ENCODE measurements at regions not wholly inside any gene's neighbourhood (a gene's known extent, or its start where the extent isn't known, plus 50 kb on each side); places are given as distances from the start of the nearest gene placed in this dataset.

GRCh38 chr2:8457699-8458502 lies 224.0 kb upstream of the ID2 start:
- Histone ChIP-seq H3K4me2 (replicated peaks; ENCODE audit: extremely low read depth, low read length, poor library complexity, severe bottlenecking) (peak overlapping the region; percentile 74), H3K27ac (ENCODE audit: low read depth in 1 of 2, low read length in 2 of 2) (no peak overlapping the region), H3K9me3 (replicated peaks in 1 of 2; ENCODE audit: control insufficient read depth in 1 of 2, insufficient read depth in 1 of 2, low read length in 2 of 2) (no peaks in the 10 kb centered on the region), H3K79me2 (ENCODE audit: insufficient read depth, low read length) (no peaks in the 10 kb centered on the region), H2AFZ (ENCODE audit: insufficient read depth, low read depth, low read length, poor library complexity, severe bottlenecking) (peak overlapping the region; percentile 45), H3K36me3 (replicated peaks in 1 of 2; ENCODE audit: control insufficient read depth in 1 of 2, insufficient read depth in 2 of 2, low read length in 2 of 2) (no peaks in the 10 kb centered on the region), H3K27me3 (ENCODE audit: control insufficient read depth in 2 of 2, insufficient read depth in 2 of 2, low read length in 2 of 2) (peaks cover 7 to 18% of the 10 kb centered on the region in 2 donors), H4K20me1 (ENCODE audit: insufficient read depth, low read length) (no peaks in the 10 kb centered on the region), H3K4me1 (ENCODE audit: control insufficient read depth in 1 of 2, insufficient read depth in 2 of 2, low read length in 2 of 2) (peaks cover 13 to 25% of the 10 kb centered on the region in 2 donors), H3K9ac (ENCODE audit: insufficient read depth, low read length, poor library complexity, severe bottlenecking) (no peak overlapping the region), H3K4me3 (replicated peaks in 1 of 3; ENCODE audit: low read depth in 2 of 3, low read length in 3 of 3) (peak overlapping the region in 1 of 3 experiments; percentile 67)
- peaks cover 29 to 46% (median 44%) of the 10 kb centered on the region in 3 donors for H3K27me3 Mint-ChIP-seq (ENCODE audit: low read depth in 3 of 3)
- H3K4me1 Mint-ChIP-seq, result peaks cover 26% of the 10 kb centered on the region
- peak overlapping the region; percentile 66 to 91 for H3K4me3 Mint-ChIP-seq
- intact Hi-C loops (cut with micrococcal nuclease), result no loop called here
- peak overlapping the region in 1 of 7 donors; percentile 37 for H3K27ac Mint-ChIP-seq
- no peak for DNase-seq
- H3K9me3 Mint-ChIP-seq, result peaks cover 0 to 4% (median 2%) of the 10 kb centered on the region in 7 donors
- peaks cover 0 to 4% of the 10 kb centered on the region in 2 donors for H3K36me3 Mint-ChIP-seq
- TF ChIP-seq CTCF (IDR thresholded peaks at IDR 0.05), result no peak
- WGBS (ENCODE audit: insufficient coverage), result 0% methylated on average over 1 of the region's 19 CpGs

GRCh38 chr2:8458503-8459459 lies 223.1 kb upstream of the ID2 start:
- Histone ChIP-seq H3K27me3 (ENCODE audit: control insufficient read depth in 2 of 2, insufficient read depth in 2 of 2, low read length in 2 of 2) (peaks cover 7 to 18% of the 10 kb centered on the region in 2 donors), H3K27ac (ENCODE audit: low read depth in 1 of 2, low read length in 2 of 2) (no peak overlapping the region), H4K20me1 (ENCODE audit: insufficient read depth, low read length) (no peaks in the 10 kb centered on the region), H3K4me3 (replicated peaks in 1 of 3; ENCODE audit: low read depth in 2 of 3, low read length in 3 of 3) (no peak overlapping the region), H3K9me3 (replicated peaks in 1 of 2; ENCODE audit: control insufficient read depth in 1 of 2, insufficient read depth in 1 of 2, low read length in 2 of 2) (no peaks in the 10 kb centered on the region), H3K4me1 (ENCODE audit: control insufficient read depth in 1 of 2, insufficient read depth in 2 of 2, low read length in 2 of 2) (peaks cover 13 to 25% of the 10 kb centered on the region in 2 donors), H3K79me2 (ENCODE audit: insufficient read depth, low read length) (no peaks in the 10 kb centered on the region), H2AFZ (ENCODE audit: insufficient read depth, low read depth, low read length, poor library complexity, severe bottlenecking) (no peak overlapping the region), H3K36me3 (replicated peaks in 1 of 2; ENCODE audit: control insufficient read depth in 1 of 2, insufficient read depth in 2 of 2, low read length in 2 of 2) (no peaks in the 10 kb centered on the region), H3K9ac (ENCODE audit: insufficient read depth, low read length, poor library complexity, severe bottlenecking) (no peak overlapping the region), H3K4me2 (replicated peaks; ENCODE audit: extremely low read depth, low read length, poor library complexity, severe bottlenecking) (no peak overlapping the region)
- peaks cover 0 to 4% of the 10 kb centered on the region in 2 donors for H3K36me3 Mint-ChIP-seq
- WGBS (ENCODE audit: insufficient coverage), result 99% methylated on average over 7 of the region's 10 CpGs
- DNase-seq, result no peak
- no peak overlapping the region for H3K27ac Mint-ChIP-seq
- peaks cover 29% of the 10 kb centered on the region for H3K4me1 Mint-ChIP-seq
- TF ChIP-seq CTCF (IDR thresholded peaks at IDR 0.05), result no peak
- intact Hi-C loops (cut with micrococcal nuclease), result no loop called here
- H3K27me3 Mint-ChIP-seq (ENCODE audit: low read depth in 3 of 3), result peaks cover 29 to 46% (median 44%) of the 10 kb centered on the region in 3 donors
- H3K4me3 Mint-ChIP-seq, result peak overlapping the region in 1 of 2 donors; percentile 30
- peaks cover 0 to 4% (median 2%) of the 10 kb centered on the region in 7 donors for H3K9me3 Mint-ChIP-seq

Measured in CD14-positive monocyte (primary cell).